ENCODE measurements at regions not wholly inside any gene's neighbourhood (a gene's known extent, or its start where the extent isn't known, plus 50 kb on each side); places are given as distances from the start of the nearest gene placed in this dataset.

DNA sequence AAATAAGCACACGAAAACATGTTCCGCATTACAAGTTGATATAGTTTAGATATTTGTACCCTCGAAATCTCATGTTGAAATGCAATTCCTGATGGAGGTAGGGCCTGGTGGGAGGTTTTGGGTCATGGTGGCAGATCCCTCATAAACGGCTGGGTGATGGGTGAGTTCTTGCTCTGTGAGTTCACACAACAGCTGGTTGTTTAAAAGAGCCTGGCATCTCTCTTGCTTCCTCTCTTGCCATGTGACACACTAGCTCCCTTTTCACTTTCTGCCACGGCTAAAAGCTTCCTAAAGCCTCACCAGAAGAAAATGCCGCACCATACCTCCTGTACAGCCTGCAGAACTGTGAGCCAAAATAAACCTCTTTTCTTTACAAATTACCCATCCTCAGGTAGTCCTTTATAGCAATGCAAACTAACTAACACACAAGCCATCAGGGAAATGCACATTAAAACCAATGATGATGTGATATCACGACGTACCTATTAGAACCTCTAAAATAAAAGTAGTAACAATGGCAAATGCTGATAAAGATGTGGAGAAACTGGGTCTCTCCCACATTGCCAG lies 188.5 kb downstream of the ANAPC1 start:
- TF ChIP-seq, protein P1, sequence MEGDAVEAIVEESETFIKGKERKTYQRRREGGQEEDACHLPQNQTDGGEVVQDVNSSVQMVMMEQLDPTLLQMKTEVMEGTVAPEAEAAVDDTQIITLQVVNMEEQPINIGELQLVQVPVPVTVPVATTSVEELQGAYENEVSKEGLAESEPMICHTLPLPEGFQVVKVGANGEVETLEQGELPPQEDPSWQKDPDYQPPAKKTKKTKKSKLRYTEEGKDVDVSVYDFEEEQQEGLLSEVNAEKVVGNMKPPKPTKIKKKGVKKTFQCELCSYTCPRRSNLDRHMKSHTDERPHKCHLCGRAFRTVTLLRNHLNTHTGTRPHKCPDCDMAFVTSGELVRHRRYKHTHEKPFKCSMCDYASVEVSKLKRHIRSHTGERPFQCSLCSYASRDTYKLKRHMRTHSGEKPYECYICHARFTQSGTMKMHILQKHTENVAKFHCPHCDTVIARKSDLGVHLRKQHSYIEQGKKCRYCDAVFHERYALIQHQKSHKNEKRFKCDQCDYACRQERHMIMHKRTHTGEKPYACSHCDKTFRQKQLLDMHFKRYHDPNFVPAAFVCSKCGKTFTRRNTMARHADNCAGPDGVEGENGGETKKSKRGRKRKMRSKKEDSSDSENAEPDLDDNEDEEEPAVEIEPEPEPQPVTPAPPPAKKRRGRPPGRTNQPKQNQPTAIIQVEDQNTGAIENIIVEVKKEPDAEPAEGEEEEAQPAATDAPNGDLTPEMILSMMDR (IDR thresholded peaks at IDR 0.05; ENCODE audit: low read depth, low read length, missing control alignments), result no peak
- no peak for DNase-seq (ENCODE audit: extremely low read depth, low read depth)
- H3K4me3 ChIP-seq (replicated peaks; ENCODE audit: low read depth, low read length), result no peak overlapping the region

DNA sequence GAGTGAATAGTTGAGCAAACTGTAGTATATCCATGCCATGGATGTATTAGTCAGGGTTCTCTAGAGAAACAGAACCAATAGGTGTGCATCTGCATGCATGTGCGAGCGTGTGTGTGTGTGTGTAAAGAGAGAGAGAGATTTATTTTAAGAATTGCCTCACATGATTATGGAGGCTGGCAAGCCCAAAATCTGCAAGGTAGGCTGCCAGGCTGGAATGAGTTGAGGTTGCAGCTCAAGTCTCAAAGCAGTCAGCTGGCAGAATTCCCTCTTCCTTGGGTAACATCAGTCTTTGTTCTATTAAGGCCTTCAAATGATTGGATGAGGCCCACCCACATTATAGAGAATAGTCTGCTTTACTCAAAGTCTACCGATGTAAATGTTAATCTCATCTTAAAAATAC lies 187.8 kb downstream of the ANAPC1 start:
- no peak overlapping the region for H3K4me3 ChIP-seq (replicated peaks; ENCODE audit: low read depth, low read length)
- DNase-seq (ENCODE audit: extremely low read depth, low read depth), result no peak
- TF ChIP-seq, protein P1 (IDR thresholded peaks at IDR 0.05; ENCODE audit: low read depth, low read length, missing control alignments), result no peak

DNA sequence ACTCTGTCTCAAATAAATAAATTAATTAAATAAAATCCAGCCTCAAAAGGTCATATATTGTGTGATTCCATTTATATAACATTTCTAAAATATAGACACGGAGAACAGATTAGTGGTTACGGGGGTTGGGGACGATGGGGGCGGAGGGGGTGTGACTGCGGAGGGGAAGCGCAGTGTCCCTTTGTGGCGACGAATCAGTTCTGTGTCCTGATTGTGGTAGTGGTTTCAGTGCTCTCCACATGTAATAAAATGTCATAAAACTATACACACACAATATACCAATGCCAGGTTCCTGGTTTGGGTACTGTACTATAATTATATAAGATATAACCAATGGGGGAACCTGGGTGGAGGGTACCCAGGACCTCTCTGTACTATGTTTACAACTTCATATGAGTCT lies 186.4 kb downstream of the ANAPC1 start:
- H3K4me3 ChIP-seq (replicated peaks; ENCODE audit: low read depth, low read length), result no peak overlapping the region
- DNase-seq (ENCODE audit: extremely low read depth, low read depth), result no peak
- TF ChIP-seq, protein P1 (IDR thresholded peaks at IDR 0.05; ENCODE audit: low read depth, low read length, missing control alignments), result no peak

DNA sequence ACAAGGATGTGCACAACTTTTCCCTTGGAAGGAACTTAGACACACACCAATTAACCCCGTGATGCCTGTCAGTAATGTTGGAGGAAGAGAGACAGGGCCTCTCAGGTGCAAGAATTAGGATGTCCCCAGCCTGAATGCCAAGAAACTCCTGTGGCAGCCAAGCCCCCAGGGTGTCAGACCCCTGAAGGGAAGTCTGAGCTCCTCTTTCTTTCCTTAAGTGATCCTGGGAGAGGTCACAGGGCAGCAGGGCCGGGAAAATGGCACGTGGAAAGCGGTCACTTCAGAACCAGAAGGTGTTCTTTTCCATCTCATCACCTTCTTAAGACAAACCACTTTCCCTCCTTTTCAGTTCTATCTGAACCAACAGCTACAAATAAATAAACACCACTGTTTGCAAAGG lies 185.9 kb downstream of the ANAPC1 start:
- no peak for DNase-seq (ENCODE audit: extremely low read depth, low read depth)
- TF ChIP-seq, protein P1 (IDR thresholded peaks at IDR 0.05; ENCODE audit: low read depth, low read length, missing control alignments), result no peak
- H3K4me3 ChIP-seq (replicated peaks; ENCODE audit: low read depth, low read length), result no peak overlapping the region

DNA sequence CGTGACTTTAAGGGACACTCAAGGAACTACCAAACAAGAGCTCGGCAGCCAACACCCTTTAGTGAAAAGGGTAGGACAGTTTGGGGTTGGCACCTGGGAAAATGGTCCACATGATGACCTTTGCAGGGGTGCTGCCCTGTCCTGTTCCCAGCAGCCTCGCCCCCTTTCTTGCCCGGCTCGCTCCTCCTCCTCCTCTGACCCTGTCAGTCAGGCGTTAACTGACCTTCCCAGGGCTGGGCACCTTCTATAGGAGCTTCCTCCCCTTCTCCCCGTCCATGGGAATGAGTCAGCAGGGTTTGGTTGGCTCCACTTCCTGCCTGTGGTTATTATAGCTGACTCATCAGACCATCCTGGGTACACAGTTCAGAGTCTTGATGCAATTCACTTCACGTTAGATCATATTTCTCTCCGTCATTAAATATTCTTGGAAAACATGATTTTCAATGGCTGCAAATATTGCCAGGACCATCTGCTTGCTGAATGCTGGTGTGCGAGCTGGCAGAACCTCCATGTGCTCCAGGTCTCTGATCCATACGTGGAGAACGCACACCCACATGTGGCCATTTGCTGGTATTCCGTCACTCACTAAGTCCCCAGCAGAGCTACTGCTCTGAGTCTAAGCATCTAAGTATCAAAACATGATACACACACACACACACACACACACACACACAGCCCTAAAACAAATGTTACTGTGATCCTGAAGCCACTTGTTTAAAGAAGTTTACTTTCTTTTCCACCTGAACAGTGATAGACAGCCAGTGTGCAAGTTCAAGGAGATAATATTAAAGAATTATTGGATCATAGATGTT lies 185.0 kb downstream of the ANAPC1 start:
- peak; percentile 99 for DNase-seq (ENCODE audit: extremely low read depth, low read depth)
- TF ChIP-seq, protein P1 (IDR thresholded peaks at IDR 0.05; ENCODE audit: low read depth, low read length, missing control alignments), result peak; percentile 67
- H3K4me3 ChIP-seq (replicated peaks; ENCODE audit: low read depth, low read length), result no peak overlapping the region

DNA sequence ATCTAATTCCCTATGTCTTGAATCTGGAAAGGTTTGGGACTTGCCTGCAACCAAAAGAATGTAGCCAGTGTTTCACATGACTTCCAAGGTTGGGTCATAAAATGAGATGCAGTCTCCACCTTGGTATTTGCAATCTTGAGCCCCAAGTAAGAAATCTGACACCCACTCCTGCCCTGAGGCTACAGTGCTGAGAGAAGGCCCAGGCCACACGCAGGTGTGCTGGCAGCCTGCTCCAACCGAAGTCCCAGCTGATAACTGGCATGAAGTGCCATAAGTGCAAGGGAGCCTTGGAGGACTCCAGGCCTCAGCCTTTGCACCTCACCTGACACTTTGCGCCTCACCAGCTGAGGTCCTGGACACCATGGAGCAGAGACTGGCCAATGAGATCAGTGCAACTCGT lies 182.7 kb downstream of the ANAPC1 start:
- no peak overlapping the region for H3K4me3 ChIP-seq (replicated peaks; ENCODE audit: low read depth, low read length)
- TF ChIP-seq, protein P1 (IDR thresholded peaks at IDR 0.05; ENCODE audit: low read depth, low read length, missing control alignments), result no peak
- DNase-seq (ENCODE audit: extremely low read depth, low read depth), result no peak
